MM.1S (cell line): ENCODE measurements at regions not wholly inside any gene's neighbourhood (a gene's known extent, or its start where the extent isn't known, plus 50 kb on each side); places are given as distances from the start of the nearest gene placed in this dataset.

ENCODE experiments used
- EZH2 ChIP-seq: fragments of 300-600 bp; sonication (generic); optimal IDR thresholded peaks from 2 replicates; pipeline ENCODE3; 2017; ENCODE audit warnings: low read depth, mild to moderate bottlenecking, antibody characterized with exemption, low read length, mixed read lengths
- EZH2phosphoT487 ChIP-seq: fragments of 300-600 bp; sonication (generic); IDR thresholded peaks from 2 replicates; pipeline ENCODE4 v1.6.1; 2018; ENCODE audit warnings: antibody characterized with exemption, low read length
- TF ChIP-seq, protein P1 (sequence below): fragments of 300-600 bp; sonication (generic); IDR thresholded peaks from 2 replicates; pipeline ENCODE4 v1.5.1; 2016; ENCODE audit warnings: antibody characterized with exemption, low read length, mixed read lengths

- TF ChIP-seq, protein P1, sequence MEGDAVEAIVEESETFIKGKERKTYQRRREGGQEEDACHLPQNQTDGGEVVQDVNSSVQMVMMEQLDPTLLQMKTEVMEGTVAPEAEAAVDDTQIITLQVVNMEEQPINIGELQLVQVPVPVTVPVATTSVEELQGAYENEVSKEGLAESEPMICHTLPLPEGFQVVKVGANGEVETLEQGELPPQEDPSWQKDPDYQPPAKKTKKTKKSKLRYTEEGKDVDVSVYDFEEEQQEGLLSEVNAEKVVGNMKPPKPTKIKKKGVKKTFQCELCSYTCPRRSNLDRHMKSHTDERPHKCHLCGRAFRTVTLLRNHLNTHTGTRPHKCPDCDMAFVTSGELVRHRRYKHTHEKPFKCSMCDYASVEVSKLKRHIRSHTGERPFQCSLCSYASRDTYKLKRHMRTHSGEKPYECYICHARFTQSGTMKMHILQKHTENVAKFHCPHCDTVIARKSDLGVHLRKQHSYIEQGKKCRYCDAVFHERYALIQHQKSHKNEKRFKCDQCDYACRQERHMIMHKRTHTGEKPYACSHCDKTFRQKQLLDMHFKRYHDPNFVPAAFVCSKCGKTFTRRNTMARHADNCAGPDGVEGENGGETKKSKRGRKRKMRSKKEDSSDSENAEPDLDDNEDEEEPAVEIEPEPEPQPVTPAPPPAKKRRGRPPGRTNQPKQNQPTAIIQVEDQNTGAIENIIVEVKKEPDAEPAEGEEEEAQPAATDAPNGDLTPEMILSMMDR = no peak
- TF ChIP-seq EZH2 (no peak), EZH2phosphoT487 (no peak)
Measured at GRCh38 chr16:52184336-52184735, 362.6 kb downstream of the TOX3 start.
